Ishikawa (cell line): ENCODE measurements at regions not wholly inside any gene's neighbourhood (a gene's known extent, or its start where the extent isn't known, plus 50 kb on each side); places are given as distances from the start of the nearest gene placed in this dataset.

Experiments
- CEBPB ChIP-seq: IDR thresholded peaks from 2 replicates; pipeline ENCODE4 v1.6.1; 2012
- CREB1 ChIP-seq: IDR thresholded peaks from 2 replicates; pipeline ENCODE4 v1.6.1; 2012; ENCODE audit warnings: low read depth
- EGR1 ChIP-seq: IDR thresholded peaks from 2 replicates; pipeline ENCODE4 v1.6.1; 2012
- EP300 ChIP-seq: IDR thresholded peaks from 2 replicates; pipeline ENCODE4 v1.6.1; 2012; ENCODE audit warnings: borderline replicate concordance
- FOXM1 ChIP-seq: IDR thresholded peaks from 2 replicates; pipeline ENCODE4 v1.6.1; 2012; ENCODE audit warnings: low read depth, borderline replicate concordance
- MAX ChIP-seq: IDR thresholded peaks from 2 replicates; pipeline ENCODE4 v1.6.1; 2012
- NFIC ChIP-seq: IDR thresholded peaks from 2 replicates; pipeline ENCODE4 v1.6.1; 2012
- RAD21 ChIP-seq: IDR thresholded peaks from 2 replicates; pipeline ENCODE4 v1.6.1; 2012; ENCODE audit warnings: low read depth
- REST ChIP-seq: IDR thresholded peaks from 2 replicates; pipeline ENCODE4 v1.6.1; 2012; ENCODE audit warnings: low read depth, mild to moderate bottlenecking
- TAF1 ChIP-seq: IDR thresholded peaks from 2 replicates; pipeline ENCODE4 v1.6.1; 2012; ENCODE audit warnings: low read depth, mild to moderate bottlenecking
- TCF12 ChIP-seq: IDR thresholded peaks from 2 replicates; pipeline ENCODE4 v1.6.1; 2012; ENCODE audit warnings: low read depth
- TEAD4 ChIP-seq: IDR thresholded peaks from 2 replicates; pipeline ENCODE4 v1.6.1; 2012
- USF1 ChIP-seq: IDR thresholded peaks from 2 replicates; pipeline ENCODE4 v1.6.1; 2012
- YY1 ChIP-seq: IDR thresholded peaks from 2 replicates; pipeline ENCODE4 v1.6.1; 2012; ENCODE audit warnings: low read depth
- ZBTB7A ChIP-seq: IDR thresholded peaks from 2 replicates; pipeline ENCODE4 v1.6.1; 2012; ENCODE audit warnings: low read depth

GRCh38 chr18:65606551-65607130, 144.2 kb upstream of the CDH7 start:
- no peak for TF ChIP-seq EGR1
- TF ChIP-seq TCF12 = no peak

- TF ChIP-seq EP300 (no peak), NFIC (no peak), USF1 (no peak), FOXM1 (no peak), TEAD4 (no peak), TAF1 (no peak), TCF12 (no peak), CREB1 (no peak), REST (no peak), EGR1 (no peak), RAD21 (no peak), YY1 (no peak), ZBTB7A (no peak), CEBPB (no peak), MAX (no peak)
Observed at GRCh38 chr18:65601775-65602174, 149.0 kb upstream of the CDH7 start.

GRCh38 chr18:65592435-65592834, 158.4 kb upstream of the CDH7 start:
- TF ChIP-seq NFIC (no peak), CEBPB (no peak), TEAD4 (no peak), CREB1 (no peak), FOXM1 (no peak), EP300 (no peak), RAD21 (no peak), TCF12 (no peak), REST (no peak), ZBTB7A (no peak), TAF1 (no peak), EGR1 (no peak), YY1 (no peak), USF1 (no peak), MAX (no peak)

- TF ChIP-seq FOXM1 = no peak
- no peak for TF ChIP-seq YY1
Observed at GRCh38 chr18:65587491-65587890, 163.3 kb upstream of the CDH7 start.

- TF ChIP-seq TEAD4 (no peak), NFIC (no peak), REST (no peak), YY1 (no peak), EP300 (no peak), MAX (no peak), CREB1 (no peak), EGR1 (no peak), FOXM1 (no peak)
Observed at GRCh38 chr18:65568866-65569265, 181.9 kb upstream of the CDH7 start.
